ENCODE measurements at regions not wholly inside any gene's neighbourhood (a gene's known extent, or its start where the extent isn't known, plus 50 kb on each side); places are given as distances from the start of the nearest gene placed in this dataset.

- H3K56ac ChIP-seq (ENCODE audit: low read length), result no peak overlapping the region
- H2BK5ac ChIP-seq (ENCODE audit: low read length), result no peak overlapping the region
- no peak overlapping the region for H3K23ac ChIP-seq (ENCODE audit: low read length)
- no peak overlapping the region for H3K4me2 ChIP-seq (ENCODE audit: low read length)
- no peaks in the 10 kb centered on the region for H3K27me3 ChIP-seq (ENCODE audit: insufficient read depth, low read length, poor library complexity)
- no CpG with 5 or more reads among the region's 3 CpGs for WGBS (ENCODE audit: extremely low coverage, insufficient coverage, low lambda C conversion rate)
- no peak overlapping the region for H2BK120ac ChIP-seq (ENCODE audit: low read depth, low read length)
- H2BK15ac ChIP-seq (replicated peaks; ENCODE audit: low read depth), result no peak overlapping the region
- no peak for DNase-seq
- H3K4ac ChIP-seq (ENCODE audit: low read depth, low read length), result no peak overlapping the region
- H4K5ac ChIP-seq (ENCODE audit: low read length), result no peak overlapping the region
- no peaks in the 10 kb centered on the region for H3K36me3 ChIP-seq (ENCODE audit: control insufficient read depth, insufficient read depth, low read length)
- H3K4me3 ChIP-seq (ENCODE audit: low read length), result no peak overlapping the region
- no peaks in the 10 kb centered on the region for H3K79me2 ChIP-seq (ENCODE audit: control insufficient read depth, insufficient read depth, low read length)
- H3K27ac ChIP-seq (ENCODE audit: low read depth, low read length), result no peak overlapping the region
- H4K8ac ChIP-seq (ENCODE audit: low read depth, low read length), result no peak overlapping the region
- no peak overlapping the region for H3K18ac ChIP-seq (ENCODE audit: low read length)
- no peak overlapping the region for H2AK5ac ChIP-seq (ENCODE audit: low read length)
- H3K9ac ChIP-seq (ENCODE audit: low read length), result no peak overlapping the region
- H3K79me1 ChIP-seq (ENCODE audit: low read length), result no peaks in the 10 kb centered on the region
- no peaks in the 10 kb centered on the region for H3K4me1 ChIP-seq (ENCODE audit: control insufficient read depth, low read depth, low read length)
Measured at GRCh38 chr4:45527160-45527559, 596.7 kb downstream of the GABRG1 start.

DNA sequence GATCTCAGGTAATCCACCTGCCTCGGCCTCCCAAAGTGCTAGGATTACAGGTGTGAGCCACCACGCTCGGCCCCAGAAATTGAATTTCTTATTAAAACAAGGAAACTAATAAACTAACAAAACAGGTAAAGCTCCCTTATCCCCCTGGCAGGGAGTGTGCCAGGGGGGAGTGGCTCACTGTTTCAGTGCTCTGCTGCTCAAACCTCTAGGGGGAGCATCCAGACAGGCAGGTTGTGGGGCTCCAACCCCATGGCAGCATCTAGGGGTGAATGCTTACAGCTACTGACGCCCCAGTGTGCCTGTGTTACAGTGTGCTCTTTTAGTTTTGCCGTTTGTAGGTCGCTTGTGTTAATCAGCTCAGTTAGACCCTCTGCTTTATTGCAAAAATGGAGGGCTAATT is 605.0 kb downstream of the GABRG1 start:
- no peak overlapping the region for H4K8ac ChIP-seq (ENCODE audit: low read depth, low read length)
- H2BK5ac ChIP-seq (ENCODE audit: low read length), result no peak overlapping the region
- peak; percentile 1 for DNase-seq
- WGBS (ENCODE audit: extremely low coverage, insufficient coverage, low lambda C conversion rate), result no CpG with 5 or more reads among the region's 6 CpGs
- no peaks in the 10 kb centered on the region for H3K4me1 ChIP-seq (ENCODE audit: control insufficient read depth, low read depth, low read length)
- no peak overlapping the region for H2BK15ac ChIP-seq (replicated peaks; ENCODE audit: low read depth)
- no peak overlapping the region for H4K5ac ChIP-seq (ENCODE audit: low read length)
- H2BK120ac ChIP-seq (ENCODE audit: low read depth, low read length), result no peak overlapping the region
- no peak overlapping the region for H3K23ac ChIP-seq (ENCODE audit: low read length)
- H3K36me3 ChIP-seq (ENCODE audit: control insufficient read depth, insufficient read depth, low read length), result no peaks in the 10 kb centered on the region
- H3K9ac ChIP-seq (ENCODE audit: low read length), result no peak overlapping the region
- H2AK5ac ChIP-seq (ENCODE audit: low read length), result no peak overlapping the region
- no peak overlapping the region for H3K27ac ChIP-seq (ENCODE audit: low read depth, low read length)
- H3K4me2 ChIP-seq (ENCODE audit: low read length), result no peak overlapping the region
- no peak overlapping the region for H3K56ac ChIP-seq (ENCODE audit: low read length)
- no peak overlapping the region for H3K18ac ChIP-seq (ENCODE audit: low read length)
- no peaks in the 10 kb centered on the region for H3K79me1 ChIP-seq (ENCODE audit: low read length)
- H3K4ac ChIP-seq (ENCODE audit: low read depth, low read length), result no peak overlapping the region
- no peak overlapping the region for H3K4me3 ChIP-seq (ENCODE audit: low read length)
- H3K27me3 ChIP-seq (ENCODE audit: insufficient read depth, low read length, poor library complexity), result no peaks in the 10 kb centered on the region
- no peaks in the 10 kb centered on the region for H3K79me2 ChIP-seq (ENCODE audit: control insufficient read depth, insufficient read depth, low read length)

DNA sequence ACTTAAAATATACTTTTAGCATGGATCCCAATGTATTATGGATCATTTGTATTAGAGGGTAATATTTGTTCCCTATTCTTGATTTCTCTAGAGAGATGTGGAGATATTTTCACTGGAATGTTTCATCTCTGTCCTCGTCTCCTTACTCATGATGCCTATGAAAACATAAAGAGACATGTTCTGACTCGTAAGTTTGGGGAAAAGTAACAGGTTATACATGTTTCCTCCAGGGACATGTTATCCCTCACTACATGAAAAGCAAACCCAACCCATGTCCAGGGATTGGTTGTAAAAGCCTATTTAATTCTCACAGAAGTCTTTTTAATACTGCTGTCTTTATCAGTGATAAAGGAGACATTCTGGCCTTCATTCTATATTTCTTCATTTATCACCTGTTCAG is 621.4 kb downstream of the GABRG1 start:
- Histone ChIP-seq H3K56ac (ENCODE audit: low read length) (no peak overlapping the region), H3K79me2 (ENCODE audit: control insufficient read depth, insufficient read depth, low read length) (no peaks in the 10 kb centered on the region), H3K4me1 (ENCODE audit: control insufficient read depth, low read depth, low read length) (no peaks in the 10 kb centered on the region), H3K79me1 (ENCODE audit: low read length) (no peaks in the 10 kb centered on the region), H2AK5ac (ENCODE audit: low read length) (no peak overlapping the region), H3K18ac (ENCODE audit: low read length) (no peak overlapping the region), H4K8ac (ENCODE audit: low read depth, low read length) (no peak overlapping the region), H3K9ac (ENCODE audit: low read length) (no peak overlapping the region), H3K4me3 (ENCODE audit: low read length) (no peak overlapping the region), H3K27ac (ENCODE audit: low read depth, low read length) (no peak overlapping the region), H4K5ac (ENCODE audit: low read length) (no peak overlapping the region), H3K4me2 (ENCODE audit: low read length) (no peak overlapping the region), H2BK5ac (ENCODE audit: low read length) (no peak overlapping the region), H3K23ac (ENCODE audit: low read length) (no peak overlapping the region), H2BK15ac (replicated peaks; ENCODE audit: low read depth) (no peak overlapping the region), H3K36me3 (ENCODE audit: control insufficient read depth, insufficient read depth, low read length) (no peaks in the 10 kb centered on the region), H2BK120ac (ENCODE audit: low read depth, low read length) (no peak overlapping the region), H3K27me3 (ENCODE audit: insufficient read depth, low read length, poor library complexity) (no peaks in the 10 kb centered on the region), H3K4ac (ENCODE audit: low read depth, low read length) (no peak overlapping the region)
- no peak for DNase-seq
- WGBS (ENCODE audit: extremely low coverage, insufficient coverage, low lambda C conversion rate), result no CpG with 5 or more reads among the region's 2 CpGs

GRCh38 chr4:45484740-45485139 is 639.1 kb downstream of the GABRG1 start:
- Histone ChIP-seq H3K27ac (ENCODE audit: low read depth, low read length) (no peak overlapping the region), H3K56ac (ENCODE audit: low read length) (no peak overlapping the region), H3K23ac (ENCODE audit: low read length) (no peak overlapping the region), H3K36me3 (ENCODE audit: control insufficient read depth, insufficient read depth, low read length) (no peaks in the 10 kb centered on the region), H3K18ac (ENCODE audit: low read length) (no peak overlapping the region), H2AK5ac (ENCODE audit: low read length) (no peak overlapping the region), H3K4ac (ENCODE audit: low read depth, low read length) (no peak overlapping the region), H2BK15ac (replicated peaks; ENCODE audit: low read depth) (no peak overlapping the region), H4K8ac (ENCODE audit: low read depth, low read length) (no peak overlapping the region), H3K79me1 (ENCODE audit: low read length) (no peaks in the 10 kb centered on the region), H3K79me2 (ENCODE audit: control insufficient read depth, insufficient read depth, low read length) (no peaks in the 10 kb centered on the region), H3K9ac (ENCODE audit: low read length) (no peak overlapping the region), H3K4me3 (ENCODE audit: low read length) (no peak overlapping the region), H4K5ac (ENCODE audit: low read length) (no peak overlapping the region), H2BK5ac (ENCODE audit: low read length) (no peak overlapping the region), H3K4me2 (ENCODE audit: low read length) (no peak overlapping the region), H3K4me1 (ENCODE audit: control insufficient read depth, low read depth, low read length) (no peaks in the 10 kb centered on the region), H3K27me3 (ENCODE audit: insufficient read depth, low read length, poor library complexity) (no peaks in the 10 kb centered on the region), H2BK120ac (ENCODE audit: low read depth, low read length) (no peak overlapping the region)
- WGBS (ENCODE audit: extremely low coverage, insufficient coverage, low lambda C conversion rate), result no CpG with 5 or more reads among the region's 1 CpG
- DNase-seq, result no peak

DNA sequence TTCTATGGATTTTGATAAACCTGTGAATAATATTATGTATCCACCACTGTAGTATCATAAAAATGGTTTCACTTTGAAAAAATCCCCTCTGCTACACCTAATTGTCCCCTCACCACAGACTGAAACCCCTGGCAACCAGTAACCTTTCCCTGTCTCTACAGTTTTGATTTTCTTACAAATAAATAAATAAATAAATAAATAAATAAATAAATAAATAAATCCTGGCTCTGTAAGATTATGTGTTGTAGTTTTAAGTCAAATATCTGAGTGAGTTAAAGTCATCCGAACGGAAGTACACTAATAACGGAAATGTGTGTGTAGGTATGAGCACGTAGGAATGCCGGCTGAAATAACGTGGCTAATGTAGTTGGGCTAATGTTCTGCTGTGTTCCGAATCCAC is 641.5 kb downstream of the GABRG1 start:
- H3K9ac ChIP-seq (ENCODE audit: low read length), result no peak overlapping the region
- no peak overlapping the region for H4K5ac ChIP-seq (ENCODE audit: low read length)
- no peak overlapping the region for H3K4me2 ChIP-seq (ENCODE audit: low read length)
- H2AK5ac ChIP-seq (ENCODE audit: low read length), result no peak overlapping the region
- no CpG with 5 or more reads among the region's 7 CpGs for WGBS (ENCODE audit: extremely low coverage, insufficient coverage, low lambda C conversion rate)
- H3K79me2 ChIP-seq (ENCODE audit: control insufficient read depth, insufficient read depth, low read length), result no peaks in the 10 kb centered on the region
- no peak overlapping the region for H3K18ac ChIP-seq (ENCODE audit: low read length)
- no peaks in the 10 kb centered on the region for H3K79me1 ChIP-seq (ENCODE audit: low read length)
- no peak overlapping the region for H3K56ac ChIP-seq (ENCODE audit: low read length)
- no peaks in the 10 kb centered on the region for H3K27me3 ChIP-seq (ENCODE audit: insufficient read depth, low read length, poor library complexity)
- H2BK15ac ChIP-seq (replicated peaks; ENCODE audit: low read depth), result no peak overlapping the region
- H4K8ac ChIP-seq (ENCODE audit: low read depth, low read length), result no peak overlapping the region
- H3K36me3 ChIP-seq (ENCODE audit: control insufficient read depth, insufficient read depth, low read length), result no peaks in the 10 kb centered on the region
- no peak overlapping the region for H3K4me3 ChIP-seq (ENCODE audit: low read length)
- no peak overlapping the region for H2BK120ac ChIP-seq (ENCODE audit: low read depth, low read length)
- H3K23ac ChIP-seq (ENCODE audit: low read length), result no peak overlapping the region
- no peak for DNase-seq
- H2BK5ac ChIP-seq (ENCODE audit: low read length), result no peak overlapping the region
- H3K4me1 ChIP-seq (ENCODE audit: control insufficient read depth, low read depth, low read length), result no peaks in the 10 kb centered on the region
- H3K4ac ChIP-seq (ENCODE audit: low read depth, low read length), result no peak overlapping the region
- no peak overlapping the region for H3K27ac ChIP-seq (ENCODE audit: low read depth, low read length)

DNA sequence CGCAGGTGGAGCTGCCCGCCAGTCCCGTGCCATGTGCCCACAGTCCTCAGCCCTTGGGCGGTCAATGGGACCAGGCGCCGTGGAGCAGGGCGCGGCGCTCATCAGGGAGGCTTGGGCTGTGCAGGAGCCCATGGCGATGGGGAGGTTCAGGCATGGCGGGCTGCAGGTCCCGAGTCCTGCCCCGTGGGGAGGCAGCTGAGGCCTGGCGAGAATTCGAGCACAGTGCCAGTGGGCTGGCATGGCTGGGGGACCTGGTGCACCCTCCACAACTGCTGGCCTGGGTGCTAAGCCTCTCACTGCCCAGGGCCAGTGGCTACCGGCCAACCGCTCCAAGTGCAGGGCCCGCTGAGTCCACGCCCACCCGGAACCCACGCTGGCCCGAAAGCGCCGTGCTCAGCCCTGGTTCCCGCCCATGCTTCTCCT is 646.5 kb downstream of the GABRG1 start:
- Histone ChIP-seq H2AK5ac (ENCODE audit: low read length) (no peak overlapping the region), H3K36me3 (ENCODE audit: control insufficient read depth, insufficient read depth, low read length) (no peaks in the 10 kb centered on the region), H2BK15ac (replicated peaks; ENCODE audit: low read depth) (no peak overlapping the region), H3K4ac (ENCODE audit: low read depth, low read length) (no peak overlapping the region), H3K56ac (ENCODE audit: low read length) (no peak overlapping the region), H3K27me3 (ENCODE audit: insufficient read depth, low read length, poor library complexity) (no peaks in the 10 kb centered on the region), H3K18ac (ENCODE audit: low read length) (no peak overlapping the region), H4K5ac (ENCODE audit: low read length) (no peak overlapping the region), H3K23ac (ENCODE audit: low read length) (no peak overlapping the region), H3K79me2 (ENCODE audit: control insufficient read depth, insufficient read depth, low read length) (no peaks in the 10 kb centered on the region), H3K4me2 (ENCODE audit: low read length) (no peak overlapping the region), H2BK5ac (ENCODE audit: low read length) (no peak overlapping the region), H3K79me1 (ENCODE audit: low read length) (no peaks in the 10 kb centered on the region), H3K27ac (ENCODE audit: low read depth, low read length) (no peak overlapping the region), H3K9ac (ENCODE audit: low read length) (no peak overlapping the region), H3K4me3 (ENCODE audit: low read length) (no peak overlapping the region), H4K8ac (ENCODE audit: low read depth, low read length) (no peak overlapping the region), H3K4me1 (ENCODE audit: control insufficient read depth, low read depth, low read length) (no peaks in the 10 kb centered on the region), H2BK120ac (ENCODE audit: low read depth, low read length) (no peak overlapping the region)
- no peak for DNase-seq
- no CpG with 5 or more reads among the region's 25 CpGs for WGBS (ENCODE audit: extremely low coverage, insufficient coverage, low lambda C conversion rate)

All from mesendoderm (in vitro differentiated cells).